GM18505 (cell line): ENCODE measurements at regions not wholly inside any gene's neighbourhood (a gene's known extent, or its start where the extent isn't known, plus 50 kb on each side); places are given as distances from the start of the nearest gene placed in this dataset.

Source experiments
- ATAC-seq: cut with Tn5 transposase; IDR thresholded peaks from one replicate; pipeline ENCODE4 v1.9.1; 2021; ENCODE audit not compliant: unreplicated experiment
- POLR2A ChIP-seq: IDR thresholded peaks from 4 replicates; pipeline ENCODE4 v1.6.1; 2011; ENCODE audit warnings: borderline replicate concordance; ENCODE audit not compliant: insufficient read depth, insufficient read length; ENCODE audit errors: extremely low read depth

DNA sequence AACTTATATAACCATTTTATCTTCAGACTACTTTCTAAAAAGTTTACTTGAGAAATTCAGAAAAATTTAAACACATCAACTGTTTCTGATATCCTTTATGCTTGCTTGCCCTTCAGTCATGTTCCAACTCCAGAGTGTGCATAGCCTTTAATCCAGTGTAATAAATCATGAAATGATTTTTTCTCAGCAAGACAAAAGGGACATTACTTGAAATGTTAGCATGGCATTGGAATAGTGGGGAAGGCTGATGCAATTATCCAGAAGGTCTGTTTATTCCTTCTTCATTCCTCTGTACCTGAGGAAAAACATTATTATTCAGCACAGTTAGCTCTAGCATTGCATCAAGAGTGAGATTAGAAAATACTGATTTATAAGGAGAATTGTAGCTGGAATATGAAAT, 209.9 kb downstream of the SLC7A11 start:
- TF ChIP-seq POLR2A: no peak
- ATAC-seq: no peak

DNA sequence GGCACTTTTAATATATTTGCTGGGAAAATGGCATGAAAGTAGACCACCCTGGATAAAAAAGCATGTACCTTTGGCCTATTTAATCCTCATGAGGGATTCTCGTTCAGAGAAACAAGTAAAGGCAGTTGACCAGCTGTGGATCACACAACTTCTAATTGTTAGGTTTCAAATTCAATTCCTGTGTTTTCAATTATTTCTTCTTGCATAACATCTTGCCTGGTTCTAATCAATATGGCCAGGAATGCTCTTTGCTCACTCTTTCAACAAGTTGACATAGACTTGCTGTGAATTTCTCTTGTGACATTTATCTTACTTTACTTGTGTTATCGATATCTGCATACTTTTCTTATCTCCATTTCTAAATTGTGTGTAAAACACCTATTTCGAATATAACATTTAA, 211.8 kb downstream of the SLC7A11 start:
- no peak for TF ChIP-seq POLR2A
- no peak for ATAC-seq

DNA sequence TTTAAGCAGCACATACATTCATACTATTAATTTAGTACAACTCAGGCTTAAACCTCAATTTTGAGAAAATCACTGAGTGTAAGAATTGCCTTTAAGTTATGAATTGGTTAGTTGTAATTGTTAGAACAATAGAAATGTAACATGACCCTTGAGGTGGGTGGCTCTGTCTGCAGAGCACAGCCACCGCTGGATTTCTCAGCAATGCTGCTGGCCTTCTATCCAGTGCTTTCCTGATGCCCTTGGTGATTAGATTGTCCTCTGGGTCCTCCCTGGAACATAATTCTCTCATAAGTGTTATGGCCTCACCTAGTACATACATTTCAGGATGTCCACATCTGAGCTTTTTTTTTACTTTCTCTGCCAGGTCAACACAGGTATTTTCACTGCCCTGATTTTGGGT, 213.2 kb downstream of the SLC7A11 start:
- no peak for ATAC-seq
- no peak for TF ChIP-seq POLR2A

DNA sequence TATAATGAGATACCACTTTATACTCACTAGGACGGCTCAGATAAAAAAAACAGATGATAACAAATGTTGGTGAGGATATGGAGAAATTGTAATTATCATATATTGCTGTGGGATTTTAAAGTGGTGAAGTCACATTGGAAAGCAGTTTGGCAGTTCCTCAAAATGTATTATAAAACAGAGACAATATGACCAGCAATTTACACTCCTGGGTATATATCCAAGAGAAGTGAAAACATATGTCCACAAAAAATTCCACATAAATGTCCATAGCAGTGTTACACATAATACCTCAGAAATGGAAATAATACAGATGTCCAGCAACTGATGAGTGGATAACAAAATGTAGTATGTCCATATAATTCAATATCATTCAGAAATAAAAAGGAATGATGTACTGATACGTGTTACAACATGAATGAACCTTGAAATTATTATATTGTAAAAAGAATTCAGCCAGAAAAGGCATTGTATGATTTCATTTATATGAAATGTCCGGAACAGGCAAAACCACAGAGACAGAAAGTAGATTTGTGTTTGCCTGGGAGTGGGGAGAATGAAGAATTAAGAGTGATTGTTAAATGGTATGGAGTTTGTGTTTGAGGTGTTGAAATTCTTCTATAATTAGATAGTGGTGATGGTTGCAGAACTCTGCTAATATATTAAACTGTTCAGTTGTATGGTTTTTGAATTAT, 220.9 kb downstream of the SLC7A11 start:
- no peak for TF ChIP-seq POLR2A
- no peak for ATAC-seq

DNA sequence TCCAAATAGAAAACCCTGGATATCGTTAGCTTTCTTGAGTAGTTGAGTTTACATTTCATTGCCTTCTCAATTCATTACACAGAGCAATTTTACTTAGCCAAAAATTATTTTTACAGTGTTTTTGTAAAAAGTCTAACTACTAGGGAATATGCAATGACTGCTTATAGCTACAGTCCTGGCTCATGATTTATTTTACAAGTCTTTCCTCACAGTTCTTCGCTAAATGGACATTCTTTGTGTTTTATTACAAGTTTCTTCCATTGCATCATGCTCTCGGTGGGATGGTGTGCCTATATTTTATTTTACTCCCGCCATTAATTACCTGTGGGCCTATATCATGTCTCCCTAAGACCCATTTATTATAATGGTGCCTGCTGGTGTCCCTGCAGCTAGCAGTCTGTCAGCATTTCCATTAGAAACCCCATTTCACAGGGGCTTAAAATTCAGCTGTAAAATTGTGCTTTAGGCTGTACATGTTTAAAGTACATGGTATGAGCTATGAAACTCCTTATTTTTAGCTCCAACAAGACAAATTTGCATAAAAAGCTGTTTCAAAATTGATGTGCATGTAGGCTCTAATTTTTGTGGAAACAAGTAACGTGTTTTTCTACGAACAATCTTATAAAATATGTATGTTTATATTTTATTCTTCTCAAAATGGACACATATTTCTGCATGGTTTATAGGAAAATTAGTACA, 227.4 kb downstream of the SLC7A11 start:
- TF ChIP-seq POLR2A: no peak
- no peak for ATAC-seq

DNA sequence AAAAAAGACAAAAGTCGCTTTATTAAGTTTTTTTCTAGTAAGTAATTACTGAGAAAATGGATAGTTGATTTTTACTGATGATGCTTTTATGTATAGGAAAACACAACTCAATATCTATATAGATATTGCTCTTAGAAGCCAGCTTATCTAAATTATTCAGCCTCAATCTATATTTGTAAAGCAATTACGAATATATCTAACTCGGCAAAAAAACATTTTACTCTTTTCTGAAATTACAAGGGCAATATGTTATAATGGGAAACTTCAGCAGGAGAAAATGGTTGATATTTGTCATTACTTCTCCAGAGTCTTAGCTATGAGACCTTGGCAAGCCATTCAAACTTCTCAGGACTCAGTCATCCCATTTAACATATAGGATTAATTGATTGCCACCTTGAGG, 228.5 kb downstream of the SLC7A11 start:
- no peak for TF ChIP-seq POLR2A
- ATAC-seq: no peak

DNA sequence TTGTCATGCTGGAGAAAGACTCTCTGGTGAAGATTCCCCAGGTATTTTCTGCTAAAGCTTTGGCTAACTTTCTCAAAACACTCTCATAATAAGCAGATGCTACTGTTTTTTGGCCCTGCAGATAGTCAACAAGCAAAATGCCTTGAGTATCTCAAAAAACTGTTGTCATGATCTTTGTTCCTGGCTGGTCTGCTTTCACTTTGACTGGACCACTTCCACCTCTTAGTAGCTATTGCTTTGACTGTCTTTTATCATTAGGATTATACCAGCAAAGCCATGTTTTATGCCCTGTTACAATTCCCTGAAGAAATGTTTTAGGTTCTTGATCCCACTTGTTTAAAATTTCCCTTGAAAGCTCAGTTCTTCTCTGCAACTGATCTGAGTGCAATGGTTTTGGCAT, 231.5 kb downstream of the SLC7A11 start:
- TF ChIP-seq POLR2A: no peak
- ATAC-seq: peak; percentile 85

DNA sequence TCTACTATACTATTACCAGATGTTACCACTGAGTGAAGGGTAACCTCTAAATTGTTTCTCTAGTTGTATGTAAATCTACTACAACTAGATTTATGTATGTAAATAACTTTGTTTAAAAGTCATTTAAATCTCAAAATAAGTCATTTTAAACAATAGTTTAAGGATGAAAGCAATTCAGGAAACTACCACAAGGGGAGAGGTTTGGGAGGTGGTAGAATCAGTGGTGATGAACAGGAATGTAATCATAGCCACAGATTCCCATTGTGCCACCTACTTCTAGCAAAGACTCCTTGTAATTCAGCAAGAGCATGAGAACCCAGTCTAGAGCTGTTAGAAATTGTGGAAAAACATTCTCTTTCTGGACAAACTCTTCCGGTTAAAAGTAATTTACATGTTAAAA, 234.6 kb downstream of the SLC7A11 start:
- ATAC-seq: no peak
- TF ChIP-seq POLR2A: no peak

DNA sequence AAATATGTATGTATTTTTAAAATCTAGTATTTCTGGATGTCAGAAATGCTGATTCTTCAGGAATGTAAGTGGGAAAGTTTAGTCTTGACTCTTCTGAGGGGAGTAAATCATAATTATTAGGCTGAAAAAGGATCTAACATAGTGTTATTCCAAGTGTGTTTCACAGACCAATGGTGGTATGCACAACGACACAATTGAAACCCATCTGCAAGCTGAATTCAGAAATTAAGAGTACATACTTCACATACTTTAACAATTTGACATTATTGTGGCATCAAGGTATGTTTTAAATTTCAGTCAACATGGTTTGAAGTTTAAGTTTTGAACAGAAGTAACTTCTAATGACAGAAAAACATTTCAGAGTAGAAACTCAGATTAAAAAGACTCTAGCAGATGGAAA, 236.7 kb downstream of the SLC7A11 start:
- no peak for TF ChIP-seq POLR2A
- no peak for ATAC-seq

DNA sequence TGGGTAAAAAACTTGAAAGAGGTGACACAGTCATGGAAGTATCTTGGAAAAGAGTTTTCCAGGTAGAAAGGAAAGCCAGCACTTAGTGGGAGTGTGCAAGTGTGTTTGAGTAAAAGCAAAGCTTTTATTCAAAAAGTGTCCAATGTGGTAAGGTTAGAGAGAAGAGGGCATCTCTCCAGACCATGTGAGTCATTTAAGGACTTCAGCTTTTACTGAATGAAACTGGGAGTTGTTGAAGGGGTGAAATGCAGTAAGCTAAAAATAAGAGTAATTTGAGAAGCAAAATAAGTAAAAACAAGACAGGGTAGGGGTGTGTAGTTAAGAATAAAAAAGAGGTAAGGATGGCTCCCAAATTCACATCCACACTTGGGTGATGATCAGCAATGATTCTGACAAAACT, 238.9 kb downstream of the SLC7A11 start:
- peak; percentile 99 for ATAC-seq

DNA sequence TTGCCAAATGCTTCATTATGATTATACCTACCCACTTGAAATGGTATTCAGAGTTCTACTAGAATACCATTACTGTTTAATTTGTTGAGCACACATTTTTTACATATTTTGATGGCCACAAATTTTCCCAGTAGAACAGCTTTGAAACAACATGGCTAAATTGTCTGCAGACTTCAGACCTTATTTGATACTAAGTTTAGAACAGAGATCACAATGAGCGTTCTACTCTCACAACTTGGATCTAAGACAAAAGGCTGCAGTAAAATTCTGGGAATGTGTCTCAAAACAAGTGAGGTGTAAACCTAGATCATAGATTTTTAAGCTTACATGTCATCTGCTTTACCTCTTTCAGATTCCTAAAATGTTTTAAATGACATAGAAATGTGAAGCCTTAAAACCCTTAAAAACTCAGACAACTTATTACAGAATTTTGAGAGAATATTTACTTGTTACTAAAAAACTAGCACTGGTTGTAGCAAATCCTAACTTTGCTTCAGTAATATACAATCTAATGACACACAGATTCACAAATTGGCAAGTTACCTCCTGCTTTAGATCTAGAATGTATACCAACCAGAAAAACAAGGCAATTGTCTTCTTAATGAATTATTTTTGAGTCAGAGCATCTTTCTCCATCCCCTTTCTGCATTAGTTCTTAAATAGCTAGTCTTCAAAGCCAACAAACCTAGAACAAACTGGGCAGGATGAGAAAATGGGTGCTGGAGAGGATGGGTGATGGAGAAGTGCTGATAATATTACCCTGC, 243.3 kb downstream of the SLC7A11 start:
- no peak for ATAC-seq
- no peak for TF ChIP-seq POLR2A

More for the DNA sequence above, 238.9 kb downstream of the SLC7A11 start:
- TF ChIP-seq POLR2A: no peak

DNA sequence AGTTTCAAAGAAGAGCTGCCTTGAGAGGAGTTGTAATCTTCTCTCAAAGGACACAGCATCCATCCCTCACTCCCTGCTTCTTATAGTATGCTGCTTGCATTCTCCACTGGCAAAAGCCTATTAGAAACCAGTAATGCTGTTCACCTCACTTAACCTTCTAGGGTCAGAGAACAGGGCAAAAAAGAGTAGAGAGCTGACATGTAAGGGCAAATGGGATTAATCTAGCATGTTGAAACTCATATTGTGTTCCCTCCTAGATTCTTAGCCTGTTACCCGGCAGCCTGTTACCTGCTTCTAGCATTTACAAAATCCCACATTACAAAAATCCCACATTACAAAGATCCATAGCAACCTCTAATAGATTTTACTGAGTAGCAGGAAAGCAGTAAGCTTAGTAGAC, 244.7 kb downstream of the SLC7A11 start:
- ATAC-seq: no peak
- TF ChIP-seq POLR2A: no peak

DNA sequence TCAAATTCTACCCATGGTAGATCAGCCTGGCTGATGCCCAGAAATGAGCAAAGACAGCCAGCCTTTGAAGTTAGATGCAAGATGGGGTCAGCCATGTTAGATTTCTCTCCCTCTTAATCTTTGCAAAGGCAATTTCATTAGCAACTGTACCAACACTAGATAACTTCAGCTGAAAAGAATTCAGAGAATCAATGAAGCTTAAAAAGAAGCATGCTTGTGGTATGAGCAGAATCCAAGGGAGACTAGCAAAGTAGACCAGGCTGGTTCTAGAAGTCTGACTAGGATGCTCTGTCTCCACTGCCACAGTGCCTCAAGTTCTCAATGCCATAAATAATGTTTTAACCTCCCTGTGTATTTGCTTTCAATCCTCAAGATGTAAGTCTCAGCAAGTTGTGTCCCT, 247.3 kb downstream of the SLC7A11 start:
- no peak for ATAC-seq

DNA sequence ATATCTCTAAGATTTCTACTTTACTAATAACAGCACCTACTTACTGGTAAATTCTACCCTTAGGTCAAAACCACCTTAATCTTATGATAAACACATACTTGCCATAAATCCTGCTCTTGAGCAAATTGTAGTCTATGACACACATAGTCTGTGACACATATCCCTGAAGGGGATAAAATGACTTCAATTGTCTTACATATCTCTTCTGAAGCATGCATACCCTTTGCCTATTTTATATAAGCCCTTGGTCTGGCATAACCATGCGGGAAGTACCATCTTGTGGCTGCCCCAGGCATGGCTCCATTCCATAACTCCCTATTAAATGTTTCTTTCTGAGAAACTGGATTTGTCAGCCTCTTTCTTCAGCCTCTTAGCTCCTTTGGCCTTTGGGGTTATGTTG, 248.9 kb downstream of the SLC7A11 start:
- no peak for TF ChIP-seq POLR2A
- no peak for ATAC-seq

More for the DNA sequence above, 247.3 kb downstream of the SLC7A11 start:
- TF ChIP-seq POLR2A: no peak

DNA sequence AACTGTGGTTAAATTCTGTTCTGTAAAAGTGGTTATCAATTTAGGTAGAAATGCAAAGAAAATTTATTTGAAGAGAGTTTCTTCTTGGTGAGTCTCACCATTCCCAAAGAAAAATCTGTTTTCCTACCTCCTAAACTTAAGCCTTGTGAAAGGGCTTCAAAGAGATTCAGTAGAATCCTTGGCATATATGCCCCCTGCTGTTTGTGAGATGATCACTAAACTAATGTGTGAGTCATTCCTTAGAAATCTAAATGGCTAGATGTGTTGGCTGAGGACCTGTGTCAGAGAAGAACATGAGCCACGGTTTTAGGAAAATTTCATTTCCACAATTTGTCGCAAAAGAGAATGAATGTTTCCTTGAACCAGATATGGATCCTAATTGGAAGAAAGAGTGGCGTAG, 260.9 kb downstream of the SLC7A11 start:
- TF ChIP-seq POLR2A: no peak
- ATAC-seq: no peak

DNA sequence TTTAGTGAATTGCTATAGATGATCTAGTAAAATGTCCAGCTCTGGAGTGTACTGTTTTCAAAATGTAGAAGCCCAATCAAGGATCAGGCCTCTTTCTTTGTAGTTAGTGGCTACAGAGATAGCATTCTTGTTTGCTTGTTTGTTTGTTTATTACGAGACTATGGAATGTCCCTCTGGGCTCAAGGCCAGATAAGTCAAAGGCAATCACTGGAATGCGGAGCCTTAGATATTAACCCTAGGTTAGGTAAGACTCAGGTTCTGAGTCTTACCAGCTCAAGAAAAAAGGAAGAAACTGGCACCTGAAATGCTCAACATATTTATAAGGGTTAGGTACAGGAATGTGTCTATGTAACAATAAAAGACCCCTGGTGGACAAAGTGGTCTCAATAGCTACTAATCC, 261.5 kb downstream of the SLC7A11 start:
- ATAC-seq: no peak
- no peak for TF ChIP-seq POLR2A
